WERI-Rb-1 (cell line): ENCODE measurements at regions not wholly inside any gene's neighbourhood (a gene's known extent, or its start where the extent isn't known, plus 50 kb on each side); places are given as distances from the start of the nearest gene placed in this dataset.

ENCODE experiments used
- DNase-seq: peaks from one replicate; pipeline ENCODE4 v3.0.0-alpha.2; 2020
- H3K27ac ChIP-seq: fragments of 250-450 bp; sonication (Bioruptor Pico); 2 replicates; pipeline ENCODE4 v1.5.1; 2020; ENCODE audit warnings: mild to moderate bottlenecking, moderate library complexity
- H3K27me3 ChIP-seq: fragments of 250-450 bp; sonication (Bioruptor Pico); 2 replicates; pipeline ENCODE4 v1.5.1; 2021; ENCODE audit warnings: mild to moderate bottlenecking, low read depth, moderate library complexity; ENCODE audit not compliant: insufficient read depth, severe bottlenecking
- H3K36me3 ChIP-seq: fragments of 250-450 bp; sonication (Bioruptor Pico); 2 replicates; pipeline ENCODE4 v1.5.1; 2020; ENCODE audit warnings: mild to moderate bottlenecking, moderate library complexity
- H3K4me3 ChIP-seq: 2 replicates; pipeline ENCODE4 v1.5.1; 2011; ENCODE audit warnings: low read depth, mild to moderate bottlenecking, control low read depth, low read length
- H3K9me3 ChIP-seq: fragments of 250-450 bp; sonication (Bioruptor Pico); 2 replicates; pipeline ENCODE4 v1.5.1; 2021; ENCODE audit warnings: mild to moderate bottlenecking, moderate library complexity; ENCODE audit not compliant: severe bottlenecking
- CTCF ChIP-seq: IDR thresholded peaks from 2 replicates; pipeline ENCODE4 v1.5.1; 2011; ENCODE audit warnings: low read depth, mild to moderate bottlenecking, control low read depth, inconsistent platforms, low read length

DNA sequence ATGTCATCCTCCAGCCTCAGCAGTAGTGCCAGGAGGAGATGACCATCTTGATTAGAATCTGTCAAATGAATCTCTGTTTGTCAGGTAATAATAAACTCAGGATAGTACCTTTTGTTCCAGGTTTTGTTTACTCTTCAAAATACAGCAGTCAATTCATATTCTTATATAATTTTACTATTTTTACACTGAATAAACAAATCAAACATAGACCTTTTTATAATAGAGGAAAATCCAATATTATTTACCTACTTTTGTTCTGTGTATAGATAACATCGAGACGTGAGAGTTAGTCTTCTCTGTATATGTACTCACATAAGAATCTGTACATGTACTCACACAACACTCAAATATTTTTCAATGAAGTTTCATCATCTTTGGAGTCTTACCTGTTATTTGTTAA lies 365.4 kb upstream of the EPHA5 start:
- TF ChIP-seq CTCF = no peak
- H3K4me3 ChIP-seq = no peak overlapping the region
- no peak overlapping the region for H3K27ac ChIP-seq
- H3K27me3 ChIP-seq = no peaks in the 10 kb centered on the region
- H3K36me3 ChIP-seq = no peaks in the 10 kb centered on the region
- no peak for DNase-seq
- H3K9me3 ChIP-seq = no peaks in the 10 kb centered on the region

GRCh38 chr4:66034671-66035070 lies 364.4 kb upstream of the EPHA5 start:
- Histone ChIP-seq H3K36me3 (no peaks in the 10 kb centered on the region), H3K27me3 (no peaks in the 10 kb centered on the region), H3K27ac (no peak overlapping the region), H3K4me3 (no peak overlapping the region), H3K9me3 (no peaks in the 10 kb centered on the region)
- no peak for TF ChIP-seq CTCF
- no peak for DNase-seq

DNA sequence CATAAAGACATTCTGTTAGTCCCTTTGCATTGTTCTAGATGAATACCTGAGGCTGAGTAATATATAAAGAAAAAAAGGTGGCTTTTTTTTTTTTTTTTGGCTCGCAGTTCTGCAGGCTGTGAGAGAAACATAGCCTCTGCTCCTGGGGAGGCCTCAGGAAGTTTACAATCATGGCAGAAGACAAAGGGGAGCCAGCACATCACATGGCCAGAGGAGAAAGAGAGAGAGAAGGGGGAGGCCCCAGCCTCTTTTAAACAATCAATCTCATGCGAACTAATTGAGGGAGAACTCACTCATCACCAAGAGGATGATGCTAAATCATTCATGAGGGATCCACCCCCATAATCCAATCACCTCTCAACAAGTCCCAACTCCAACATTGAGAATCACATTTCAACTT lies 364.0 kb upstream of the EPHA5 start:
- no peak overlapping the region for H3K27ac ChIP-seq
- no peaks in the 10 kb centered on the region for H3K9me3 ChIP-seq
- H3K4me3 ChIP-seq = no peak overlapping the region
- no peak for TF ChIP-seq CTCF
- no peak for DNase-seq
- no peaks in the 10 kb centered on the region for H3K36me3 ChIP-seq
- no peaks in the 10 kb centered on the region for H3K27me3 ChIP-seq

GRCh38 chr4:66032571-66032970 lies 362.3 kb upstream of the EPHA5 start:
- Histone ChIP-seq H3K4me3 (no peak overlapping the region), H3K9me3 (no peaks in the 10 kb centered on the region), H3K36me3 (no peaks in the 10 kb centered on the region), H3K27ac (no peak overlapping the region), H3K27me3 (no peaks in the 10 kb centered on the region)
- TF ChIP-seq CTCF = no peak
- DNase-seq = no peak

DNA sequence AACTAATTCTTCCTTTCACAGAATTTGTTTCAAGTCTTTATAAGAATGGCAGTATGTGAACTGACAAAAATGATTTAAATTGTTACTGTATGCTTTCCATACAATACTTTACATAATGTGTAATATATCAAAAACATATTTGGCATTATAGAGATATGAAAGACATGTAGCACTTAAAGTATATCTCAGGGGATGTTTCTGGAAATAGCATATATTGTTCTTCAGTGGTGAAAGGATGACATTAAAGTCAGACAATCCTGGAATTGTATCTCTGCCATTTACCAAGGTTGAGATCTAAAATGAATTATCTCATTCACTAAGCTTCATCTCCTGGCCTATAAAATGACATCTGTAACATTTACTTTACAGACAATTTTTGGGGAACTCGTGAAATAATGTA lies 358.4 kb upstream of the EPHA5 start:
- Histone ChIP-seq H3K36me3 (no peaks in the 10 kb centered on the region), H3K4me3 (no peak overlapping the region), H3K9me3 (no peaks in the 10 kb centered on the region), H3K27ac (no peak overlapping the region), H3K27me3 (no peaks in the 10 kb centered on the region)
- TF ChIP-seq CTCF = no peak
- no peak for DNase-seq

DNA sequence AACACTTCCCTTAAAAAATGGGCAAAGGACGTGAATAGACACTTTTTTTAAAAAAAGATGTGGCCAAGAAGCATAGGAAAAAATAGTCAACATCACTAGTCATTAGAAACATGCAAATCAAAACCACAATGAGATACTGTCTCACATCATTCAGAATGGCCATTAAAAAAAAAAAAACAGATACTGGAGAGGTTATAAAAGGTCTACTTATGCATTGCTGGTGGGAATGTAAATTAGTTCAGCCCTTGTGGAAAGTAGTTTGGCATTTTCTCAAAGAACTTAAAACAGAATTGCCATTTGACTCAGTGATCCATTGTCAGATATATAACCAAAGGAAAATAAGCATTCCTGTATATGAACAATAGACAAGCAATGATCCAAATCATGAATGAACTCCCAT lies 352.8 kb upstream of the EPHA5 start:
- no peak for DNase-seq
- TF ChIP-seq CTCF = no peak
- H3K9me3 ChIP-seq = no peaks in the 10 kb centered on the region
- no peaks in the 10 kb centered on the region for H3K27me3 ChIP-seq
- H3K27ac ChIP-seq = no peak overlapping the region
- H3K36me3 ChIP-seq = no peaks in the 10 kb centered on the region
- H3K4me3 ChIP-seq = no peak overlapping the region
